ENCODE measurements at regions not wholly inside any gene's neighbourhood (a gene's known extent, or its start where the extent isn't known, plus 50 kb on each side); places are given as distances from the start of the nearest gene placed in this dataset.

GRCh38 chr7:41096917-41097316 is 606.0 kb downstream of the INHBA start:
- TF ChIP-seq, protein P1, sequence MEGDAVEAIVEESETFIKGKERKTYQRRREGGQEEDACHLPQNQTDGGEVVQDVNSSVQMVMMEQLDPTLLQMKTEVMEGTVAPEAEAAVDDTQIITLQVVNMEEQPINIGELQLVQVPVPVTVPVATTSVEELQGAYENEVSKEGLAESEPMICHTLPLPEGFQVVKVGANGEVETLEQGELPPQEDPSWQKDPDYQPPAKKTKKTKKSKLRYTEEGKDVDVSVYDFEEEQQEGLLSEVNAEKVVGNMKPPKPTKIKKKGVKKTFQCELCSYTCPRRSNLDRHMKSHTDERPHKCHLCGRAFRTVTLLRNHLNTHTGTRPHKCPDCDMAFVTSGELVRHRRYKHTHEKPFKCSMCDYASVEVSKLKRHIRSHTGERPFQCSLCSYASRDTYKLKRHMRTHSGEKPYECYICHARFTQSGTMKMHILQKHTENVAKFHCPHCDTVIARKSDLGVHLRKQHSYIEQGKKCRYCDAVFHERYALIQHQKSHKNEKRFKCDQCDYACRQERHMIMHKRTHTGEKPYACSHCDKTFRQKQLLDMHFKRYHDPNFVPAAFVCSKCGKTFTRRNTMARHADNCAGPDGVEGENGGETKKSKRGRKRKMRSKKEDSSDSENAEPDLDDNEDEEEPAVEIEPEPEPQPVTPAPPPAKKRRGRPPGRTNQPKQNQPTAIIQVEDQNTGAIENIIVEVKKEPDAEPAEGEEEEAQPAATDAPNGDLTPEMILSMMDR (IDR thresholded peaks at IDR 0.05): no peak
- TF ChIP-seq KDM1A (IDR thresholded peaks at IDR 0.05; ENCODE audit: low read depth): no peak
- no peak for TF ChIP-seq HMGXB4 (CRISPR knock-in tag; IDR thresholded peaks at IDR 0.05; ENCODE audit: borderline replicate concordance)
- TF ChIP-seq SREBF2 (IDR thresholded peaks at IDR 0.05): no peak
- TF ChIP-seq, protein P2, sequence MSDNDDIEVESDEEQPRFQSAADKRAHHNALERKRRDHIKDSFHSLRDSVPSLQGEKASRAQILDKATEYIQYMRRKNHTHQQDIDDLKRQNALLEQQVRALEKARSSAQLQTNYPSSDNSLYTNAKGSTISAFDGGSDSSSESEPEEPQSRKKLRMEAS (IDR thresholded peaks at IDR 0.05): no peak
- no peak for TF ChIP-seq SMC3 (IDR thresholded peaks at IDR 0.05)
- TF ChIP-seq MAZ (IDR thresholded peaks at IDR 0.05; ENCODE audit: borderline replicate concordance, low read depth, low read length): no peak
- no peak for TF ChIP-seq RAD21 (conservative IDR thresholded peaks at IDR 0.05 in 1 of 2, IDR thresholded peaks at IDR 0.05 in 1 of 2)
- TF ChIP-seq EP300 (IDR thresholded peaks at IDR 0.05): no peak
- no peak for TF ChIP-seq POLR2A (IDR thresholded peaks at IDR 0.05; ENCODE audit: low read length)

Data from A549 (cell line).